ENCODE measurements at regions not wholly inside any gene's neighbourhood (a gene's known extent, or its start where the extent isn't known, plus 50 kb on each side); places are given as distances from the start of the nearest gene placed in this dataset.

- Histone ChIP-seq H3K36me3 (no peaks in the 10 kb centered on the region), H3K27me3 (ENCODE audit: insufficient read depth, low read depth, severe bottlenecking) (no peaks in the 10 kb centered on the region), H3K27ac (no peak overlapping the region), H3K4me3 (ENCODE audit: low read depth, low read length) (no peak overlapping the region), H3K9me3 (ENCODE audit: severe bottlenecking) (no peaks in the 10 kb centered on the region)
- DNase-seq: no peak
- TF ChIP-seq CTCF (IDR thresholded peaks at IDR 0.05; ENCODE audit: low read depth, low read length): no peak
These were observed 357.5 kb upstream of the FAM47C start for GRCh38 chrX:36650622-36651021.

DNA sequence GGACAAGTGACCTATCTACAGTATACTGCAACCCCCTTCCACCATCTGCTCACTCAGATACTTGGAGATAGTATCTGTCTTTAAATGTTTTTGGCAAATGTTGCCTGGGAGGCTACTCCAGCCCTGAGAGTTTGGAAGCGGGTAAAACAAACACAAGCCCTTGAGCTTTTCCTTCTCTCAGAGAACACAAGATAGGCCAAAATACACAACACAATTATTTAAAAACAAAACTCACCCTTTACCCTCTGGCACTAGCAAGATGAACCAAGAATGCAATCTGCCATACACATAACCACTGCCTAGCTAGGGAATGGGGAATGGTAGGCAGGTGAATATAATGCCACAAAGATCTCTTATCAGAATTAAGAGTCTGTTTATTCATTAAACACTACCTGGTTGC is 324.7 kb upstream of the FAM47C start:
- Histone ChIP-seq H3K4me3 (ENCODE audit: low read depth, low read length) (no peak overlapping the region), H3K27ac (no peak overlapping the region), H3K9me3 (ENCODE audit: severe bottlenecking) (no peaks in the 10 kb centered on the region), H3K36me3 (no peaks in the 10 kb centered on the region), H3K27me3 (ENCODE audit: insufficient read depth, low read depth, severe bottlenecking) (no peaks in the 10 kb centered on the region)
- no peak for DNase-seq
- no peak for TF ChIP-seq CTCF (IDR thresholded peaks at IDR 0.05; ENCODE audit: low read depth, low read length)

DNA sequence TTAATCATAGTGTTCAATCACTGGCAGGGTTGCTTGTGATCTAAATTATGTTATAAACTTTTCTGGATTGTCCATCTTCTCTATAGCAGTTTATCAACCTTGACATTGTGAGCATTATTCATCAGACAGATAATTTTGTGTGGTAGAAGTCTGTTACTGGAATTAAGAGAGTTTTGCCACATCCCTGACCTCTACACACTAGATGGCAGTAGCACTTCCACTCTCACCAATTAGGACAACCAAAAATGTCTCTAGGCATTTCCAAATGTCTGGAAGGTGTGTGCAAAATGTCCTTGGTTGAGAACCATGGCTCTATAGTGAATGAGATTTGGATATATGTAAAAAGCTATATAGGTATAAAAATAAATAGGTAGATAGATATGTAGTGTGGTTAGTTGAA is 324.1 kb upstream of the FAM47C start:
- TF ChIP-seq CTCF (IDR thresholded peaks at IDR 0.05; ENCODE audit: low read depth, low read length): peak; percentile 40
- H3K27ac ChIP-seq: no peak overlapping the region
- no peak for DNase-seq
- H3K27me3 ChIP-seq (ENCODE audit: insufficient read depth, low read depth, severe bottlenecking): no peaks in the 10 kb centered on the region
- H3K9me3 ChIP-seq (ENCODE audit: severe bottlenecking): no peaks in the 10 kb centered on the region
- H3K4me3 ChIP-seq (ENCODE audit: low read depth, low read length): no peak overlapping the region
- H3K36me3 ChIP-seq: no peaks in the 10 kb centered on the region

- DNase-seq: no peak
- H3K36me3 ChIP-seq: no peaks in the 10 kb centered on the region
- H3K4me3 ChIP-seq (ENCODE audit: low read depth, low read length): no peak overlapping the region
- no peaks in the 10 kb centered on the region for H3K9me3 ChIP-seq (ENCODE audit: severe bottlenecking)
- H3K27me3 ChIP-seq (ENCODE audit: insufficient read depth, low read depth, severe bottlenecking): peaks cover 11% of the 10 kb centered on the region
- H3K27ac ChIP-seq: no peak overlapping the region
- no peak for TF ChIP-seq CTCF (IDR thresholded peaks at IDR 0.05; ENCODE audit: low read depth, low read length)
These were observed 286.2 kb upstream of the FAM47C start for GRCh38 chrX:36721990-36722389.

DNA sequence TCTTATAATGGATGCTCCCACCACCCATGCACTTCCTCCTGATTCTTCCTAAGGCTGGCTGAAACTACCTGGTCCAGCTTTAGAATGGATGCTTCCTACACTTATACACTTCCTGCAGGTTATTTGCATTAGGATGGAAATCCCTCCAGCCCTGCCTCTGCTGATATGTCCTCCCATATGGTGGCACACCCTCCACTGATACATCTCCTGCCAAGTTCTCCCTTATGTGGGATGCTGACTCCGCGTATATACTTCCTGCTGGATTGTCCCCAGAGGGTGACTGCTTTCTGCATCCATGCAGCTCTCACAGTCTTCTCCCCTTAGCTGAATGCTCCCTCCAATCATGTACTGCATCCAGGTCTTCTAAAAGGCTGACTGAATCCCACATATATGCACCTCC is 254.6 kb upstream of the FAM47C start:
- H3K27me3 ChIP-seq (ENCODE audit: insufficient read depth, low read depth, severe bottlenecking): peaks cover 3% of the 10 kb centered on the region

More for the DNA sequence above, 254.6 kb upstream of the FAM47C start:
- Histone ChIP-seq H3K9me3 (ENCODE audit: severe bottlenecking) (no peaks in the 10 kb centered on the region), H3K27ac (no peak overlapping the region), H3K36me3 (no peaks in the 10 kb centered on the region), H3K4me3 (ENCODE audit: low read depth, low read length) (no peak overlapping the region)
- no peak for TF ChIP-seq CTCF (IDR thresholded peaks at IDR 0.05; ENCODE audit: low read depth, low read length)
- DNase-seq: no peak

All from WERI-Rb-1 (cell line).